ENCODE measurements at regions not wholly inside any gene's neighbourhood (a gene's known extent, or its start where the extent isn't known, plus 50 kb on each side); places are given as distances from the start of the nearest gene placed in this dataset.

DNA sequence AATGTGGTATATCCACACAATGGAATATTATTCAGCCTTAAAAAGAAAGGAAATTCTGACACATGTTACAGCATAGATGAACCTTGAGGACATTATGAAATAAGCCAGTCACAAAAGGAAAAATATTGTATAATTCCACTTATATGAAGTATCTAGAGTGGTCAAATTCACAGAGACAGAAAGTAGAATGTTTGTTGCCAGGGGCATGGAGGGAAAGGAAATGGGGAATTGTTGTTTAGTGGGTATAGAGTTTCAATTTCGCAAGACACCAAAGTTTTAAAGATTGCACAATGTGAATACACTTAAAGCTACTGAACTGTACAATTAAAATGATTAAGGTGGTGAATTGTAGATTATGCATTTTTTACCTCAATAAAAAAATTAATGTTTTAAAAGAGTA is 92.9 kb downstream of the TXNL1 start:
- no peak for DNase-seq (ENCODE audit: low spot score)

GRCh38 chr18:56542476-56542875 is 95.9 kb downstream of the TXNL1 start:
- DNase-seq (ENCODE audit: low spot score): no peak

GRCh38 chr18:56541793-56542192 is 96.6 kb downstream of the TXNL1 start:
- DNase-seq (ENCODE audit: low spot score): no peak

GRCh38 chr18:56541340-56541739 is 97.1 kb downstream of the TXNL1 start:
- no peak for DNase-seq (ENCODE audit: low spot score)

DNA sequence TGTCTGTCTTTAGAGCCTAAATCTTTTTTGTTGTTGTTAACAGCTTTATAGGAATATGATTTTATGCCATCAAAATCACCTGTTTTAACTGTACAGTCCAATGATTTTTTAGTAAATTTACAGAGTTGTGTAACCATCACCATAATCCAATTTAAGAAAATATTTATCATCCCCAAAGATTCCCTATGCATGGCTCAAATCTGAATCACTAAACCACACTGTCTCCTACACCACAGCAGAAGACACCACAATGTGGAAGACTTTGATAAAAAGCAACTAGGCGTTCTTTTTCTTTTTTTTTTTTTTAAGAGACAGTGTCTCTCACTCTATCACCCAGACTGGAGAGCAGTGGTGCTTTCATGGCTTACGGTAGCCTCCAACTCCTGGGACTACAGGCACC is 99.6 kb downstream of the TXNL1 start:
- no peak for DNase-seq (ENCODE audit: low spot score)

DNA sequence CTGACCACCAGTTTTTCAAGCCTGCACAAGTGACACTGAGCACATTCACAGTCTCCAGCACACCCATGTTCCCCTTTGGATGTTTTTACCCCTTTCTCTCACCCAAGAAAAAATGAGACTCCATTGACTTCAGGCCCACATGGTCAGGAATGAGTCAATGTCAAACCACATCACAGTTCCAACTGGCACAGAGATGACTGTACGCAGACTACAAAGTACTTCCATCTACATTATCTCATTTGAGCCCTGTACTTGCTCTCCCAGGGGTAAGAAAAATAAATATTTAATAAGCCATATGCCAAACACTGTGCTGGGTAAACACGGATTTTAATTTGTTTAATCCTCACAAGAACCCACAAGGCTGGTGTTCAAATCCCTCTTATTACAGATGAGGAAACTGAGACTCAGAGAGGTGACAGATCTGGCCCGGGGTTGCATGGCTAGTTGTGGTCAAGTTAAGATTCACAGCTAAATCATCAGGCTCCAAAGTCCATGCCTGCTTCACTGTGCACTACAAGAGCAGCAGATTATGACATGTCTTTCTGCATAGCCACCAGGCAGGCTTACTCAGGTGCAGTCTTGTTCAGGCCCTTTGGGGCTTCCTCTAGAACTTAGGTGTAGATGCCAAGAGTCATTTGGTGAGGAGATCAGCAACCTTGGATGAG is 106.1 kb downstream of the TXNL1 start:
- no peak for DNase-seq (ENCODE audit: low spot score)

- DNase-seq (ENCODE audit: low spot score): no peak
Observed at GRCh38 chr18:56522816-56523215, 115.6 kb downstream of the TXNL1 start.

- DNase-seq (ENCODE audit: low spot score): no peak
Observed at GRCh38 chr18:56521263-56521662, 117.1 kb downstream of the TXNL1 start.

DNA sequence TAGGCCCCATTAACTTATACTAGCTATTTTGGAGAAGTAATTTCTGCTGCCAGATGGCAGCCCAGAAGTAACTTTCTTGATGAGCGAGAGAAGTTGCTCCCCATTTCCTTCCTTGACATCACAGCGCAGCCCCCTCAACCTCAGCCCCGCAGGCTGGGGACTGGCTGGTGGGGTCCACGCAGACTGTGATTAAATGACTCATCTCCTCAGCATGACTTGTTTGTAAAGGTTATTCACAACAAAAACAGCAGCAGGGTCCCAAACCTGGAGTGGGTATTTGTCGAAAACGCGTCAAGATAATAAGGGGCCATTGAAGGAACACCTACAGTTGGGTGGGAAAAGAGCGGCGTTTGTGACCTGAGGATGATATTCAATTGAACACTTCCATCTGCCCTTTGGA is 120.6 kb downstream of the TXNL1 start:
- no peak for DNase-seq (ENCODE audit: low spot score)

DNA sequence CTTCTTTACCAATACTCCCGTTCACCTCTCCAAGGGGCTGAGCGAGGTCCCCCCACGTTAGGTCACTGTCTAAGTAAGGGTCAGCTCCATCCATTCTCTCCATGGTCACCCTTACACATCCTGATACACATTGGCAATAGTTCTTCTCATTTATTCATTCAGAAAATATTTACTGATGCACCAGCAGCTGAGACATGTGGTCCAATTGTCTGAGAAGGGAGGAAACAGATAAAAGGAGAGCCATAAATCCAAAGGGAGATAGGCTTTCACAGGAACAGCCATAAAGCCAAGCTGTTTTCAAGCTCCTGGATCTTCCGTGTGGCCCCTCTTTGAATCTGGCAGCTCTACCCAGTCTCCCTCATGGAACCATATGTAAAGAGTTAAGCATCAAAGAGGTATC is 121.2 kb downstream of the TXNL1 start:
- DNase-seq (ENCODE audit: low spot score): no peak

DNA sequence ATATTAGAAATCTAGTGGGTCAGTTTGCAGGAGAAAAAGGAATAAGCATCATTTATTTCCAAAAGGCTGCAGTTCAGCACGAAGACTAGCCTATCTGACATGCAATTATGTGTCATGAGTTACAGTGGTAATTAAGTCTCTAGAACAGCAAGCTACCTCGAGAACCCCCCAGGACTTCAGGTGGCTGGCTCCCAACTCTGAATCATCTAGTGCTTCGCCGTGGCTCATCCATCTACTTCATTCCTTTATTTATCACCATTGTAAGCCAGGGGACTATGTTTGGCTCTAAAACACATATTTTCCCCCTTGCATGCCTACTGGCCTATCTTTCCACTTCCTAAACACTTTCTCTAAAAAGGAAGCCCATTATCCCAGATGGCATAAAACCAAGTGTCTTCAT is 121.6 kb downstream of the TXNL1 start:
- no peak for DNase-seq (ENCODE audit: low spot score)

DNA sequence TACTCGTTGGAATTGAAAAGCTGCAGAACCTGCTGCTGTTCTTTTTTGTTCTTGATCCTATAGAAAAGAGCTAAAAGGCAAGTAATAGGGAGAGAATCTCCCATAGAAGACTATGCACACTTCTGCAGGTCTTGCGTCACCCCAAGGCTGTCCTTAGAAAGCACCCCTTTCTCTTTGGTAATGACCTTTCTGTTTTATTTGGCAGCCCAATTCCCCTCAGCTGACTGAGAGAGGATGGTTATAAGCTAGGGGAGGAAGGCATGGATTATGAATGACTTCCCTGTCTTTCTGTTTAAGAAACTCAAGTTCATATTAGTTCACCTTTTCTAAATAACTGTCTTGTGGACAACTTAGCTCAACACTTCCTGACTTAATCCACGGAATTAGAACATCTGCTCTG is 122.9 kb downstream of the TXNL1 start:
- DNase-seq (ENCODE audit: low spot score): no peak

DNA sequence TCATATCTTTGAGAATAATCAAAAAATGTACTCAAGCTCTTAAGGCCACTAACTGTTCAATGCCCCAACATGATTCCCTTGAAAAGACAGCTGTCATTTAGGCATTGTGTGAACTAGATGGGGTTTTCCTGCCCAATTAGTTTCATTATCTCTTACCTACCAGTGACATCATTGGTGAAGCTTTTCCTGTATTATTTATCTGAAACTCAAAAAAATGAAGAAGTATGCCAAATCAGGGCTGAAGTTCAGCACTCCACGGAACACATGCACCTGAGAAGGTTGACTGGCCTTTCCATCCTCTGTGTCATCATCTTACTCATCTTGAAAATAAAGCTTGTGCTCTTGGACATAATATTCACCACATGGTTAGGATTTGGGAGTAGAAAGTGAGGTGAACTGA is 126.4 kb downstream of the TXNL1 start:
- no peak for DNase-seq (ENCODE audit: low spot score)

DNA sequence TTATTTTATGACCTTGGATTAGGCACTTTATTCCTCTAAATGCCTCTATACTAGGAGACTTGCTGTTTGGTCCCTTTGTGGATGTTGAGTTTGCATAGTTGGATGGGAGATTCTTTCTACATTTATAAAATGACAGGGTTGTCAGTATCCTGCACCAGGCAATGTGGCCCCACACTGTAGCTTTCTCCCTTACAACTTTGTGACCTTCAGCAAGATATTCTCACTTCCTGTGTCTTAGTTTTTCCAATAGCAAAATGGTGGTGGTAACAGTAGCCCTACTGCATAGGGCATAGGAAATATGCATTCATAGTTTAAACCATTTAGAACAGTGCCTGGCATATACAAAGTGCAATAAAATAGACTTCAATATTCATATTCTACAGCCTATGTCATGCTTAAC is 128.3 kb downstream of the TXNL1 start:
- no peak for DNase-seq (ENCODE audit: low spot score)

DNA sequence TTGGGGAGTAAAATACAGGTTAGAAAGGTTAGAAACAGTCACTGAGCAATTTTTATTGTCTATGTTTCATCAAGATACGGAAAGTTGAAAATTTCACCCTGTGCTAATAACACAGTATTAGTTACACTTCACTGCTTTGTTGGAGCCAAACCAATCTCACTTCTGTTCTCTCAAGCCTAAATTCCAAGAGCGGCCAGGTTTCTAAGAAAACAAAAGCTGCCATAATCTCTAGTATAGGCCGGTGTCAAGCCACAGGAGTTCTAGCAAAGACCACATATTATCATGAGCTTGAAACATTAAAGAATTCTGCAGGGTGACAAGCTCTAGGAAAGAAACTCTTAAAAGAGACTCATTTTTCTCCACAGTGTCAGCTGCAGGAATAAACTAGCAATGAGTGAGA is 128.7 kb downstream of the TXNL1 start:
- no peak for DNase-seq (ENCODE audit: low spot score)

DNA sequence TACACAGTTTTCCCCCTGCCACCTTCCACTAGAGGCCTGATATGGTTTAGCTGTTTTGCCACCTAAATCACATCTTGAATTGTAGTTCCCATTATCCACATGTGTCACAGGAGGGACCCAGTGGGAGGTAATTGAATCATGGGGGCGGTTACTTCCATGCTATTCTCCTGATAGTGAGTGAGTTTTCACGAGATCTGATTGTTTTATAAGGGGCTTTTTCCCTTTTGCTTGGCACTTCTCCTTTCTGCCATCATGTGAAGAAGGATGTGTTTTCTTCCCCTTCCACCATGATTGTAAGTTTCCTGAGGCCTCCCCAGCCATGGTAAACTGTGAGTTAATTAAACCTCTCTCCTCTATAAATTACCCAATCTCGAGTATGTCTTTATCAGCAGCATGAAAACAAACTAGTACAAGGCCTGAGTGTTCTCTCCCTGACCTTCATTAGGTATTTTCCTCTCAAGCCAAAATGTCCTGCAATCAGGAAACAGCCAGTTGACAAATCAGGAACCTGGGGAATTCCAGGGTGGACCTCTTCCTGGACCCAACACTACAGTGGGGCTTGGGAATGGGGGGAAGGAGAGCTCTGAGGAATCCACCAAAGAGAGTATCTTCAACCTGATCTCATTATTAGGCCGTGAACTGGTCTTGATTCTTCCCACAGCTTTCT is 129.9 kb downstream of the TXNL1 start:
- DNase-seq (ENCODE audit: low spot score): no peak

DNA sequence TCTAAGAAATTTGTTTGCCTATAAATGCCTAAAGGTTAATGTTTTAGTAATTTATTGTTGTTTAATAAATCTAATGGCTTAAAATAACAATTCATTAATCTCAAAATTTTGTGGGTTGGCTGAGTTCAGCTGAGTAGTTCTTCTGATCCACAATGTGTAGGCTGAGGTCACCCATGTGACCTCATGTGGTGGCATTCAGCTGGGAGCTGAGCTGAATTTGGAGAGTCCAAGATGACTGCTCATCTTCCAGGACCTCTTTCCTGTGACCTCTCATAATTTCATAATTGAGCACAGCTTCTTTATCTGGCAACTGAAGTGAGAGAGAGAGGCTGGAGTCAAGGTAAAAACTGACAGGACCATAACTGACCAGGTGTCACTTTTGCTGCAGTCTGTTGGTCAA is 132.4 kb downstream of the TXNL1 start:
- no peak for DNase-seq (ENCODE audit: low spot score)

DNA sequence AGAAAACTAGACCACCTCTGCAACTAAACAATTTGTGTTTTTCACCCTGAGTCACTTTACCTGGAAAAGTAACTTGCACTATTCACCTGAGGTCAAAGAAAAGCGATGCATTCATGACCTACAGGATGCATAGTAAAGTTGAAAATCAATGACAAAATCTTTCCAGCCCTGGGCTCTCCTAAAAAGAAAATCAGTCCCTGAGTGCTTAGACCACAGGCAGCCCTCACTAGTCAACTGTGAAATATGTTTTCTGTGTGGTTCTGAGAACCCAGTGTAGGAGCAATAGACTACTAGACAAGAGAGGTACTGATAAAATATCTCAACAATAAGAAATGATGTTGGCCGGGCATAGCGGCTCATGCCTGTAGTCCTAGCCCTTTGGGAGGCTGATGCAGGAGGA is 133.1 kb downstream of the TXNL1 start:
- no peak for DNase-seq (ENCODE audit: low spot score)

GRCh38 chr18:56501896-56502295 is 136.5 kb downstream of the TXNL1 start:
- no peak for DNase-seq (ENCODE audit: low spot score)

GRCh38 chr18:56495884-56496283 is 142.5 kb downstream of the TXNL1 start:
- DNase-seq (ENCODE audit: low spot score): no peak

GRCh38 chr18:56493531-56493930 is 144.9 kb downstream of the TXNL1 start:
- DNase-seq (ENCODE audit: low spot score): no peak

GRCh38 chr18:56492136-56492535 is 146.3 kb downstream of the TXNL1 start:
- DNase-seq (ENCODE audit: low spot score): no peak

GRCh38 chr18:56490942-56491341 is 147.4 kb downstream of the TXNL1 start:
- DNase-seq (ENCODE audit: low spot score): no peak

GRCh38 chr18:56489893-56490292 is 148.5 kb downstream of the TXNL1 start:
- peak; percentile 14 for DNase-seq (ENCODE audit: low spot score)

Data from globus pallidus (tissue), 1 donor.